ENCODE measurements at regions not wholly inside any gene's neighbourhood (a gene's known extent, or its start where the extent isn't known, plus 50 kb on each side); places are given as distances from the start of the nearest gene placed in this dataset.
A peak's percentile ranks its signal among the peaks of the same experiment; 100 is the strongest.

- no peak for TF ChIP-seq ELF4 (CRISPR knock-in tag; IDR thresholded peaks at IDR 0.05; ENCODE audit: borderline replicate concordance)
- TF ChIP-seq KLF12 (CRISPR knock-in tag; IDR thresholded peaks at IDR 0.05; ENCODE audit: borderline replicate concordance): no peak
- no peak for TF ChIP-seq ETV5 (CRISPR knock-in tag; IDR thresholded peaks at IDR 0.05; ENCODE audit: borderline replicate concordance)
Observed at GRCh38 chr3:61369678-61370077, 118.4 kb upstream of the FHIT start (continued).

DNA sequence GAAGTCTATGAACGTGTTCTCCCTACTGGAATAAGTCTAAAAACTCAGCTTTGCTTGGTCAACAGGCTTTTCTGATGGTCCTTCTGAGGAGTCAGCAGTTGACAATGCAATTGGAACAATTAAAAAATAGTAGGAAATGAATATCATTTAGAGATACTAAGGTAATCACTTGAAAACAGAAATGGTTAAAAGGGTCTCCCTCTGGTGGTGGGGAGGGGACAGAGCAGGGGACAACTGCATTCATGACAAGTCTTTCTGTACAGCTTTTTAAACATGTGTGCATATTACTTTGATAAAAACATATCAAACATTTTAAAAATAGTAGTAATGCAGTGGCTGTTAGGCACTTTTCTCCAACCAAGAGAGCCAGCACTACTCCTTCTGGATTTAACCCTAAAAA, 119.9 kb upstream of the FHIT start:
- Histone ChIP-seq H4K20me1 (ENCODE audit: insufficient read depth, low read length) (no peaks in the 10 kb centered on the region), H3K36me3 (replicated peaks in 1 of 2; ENCODE audit: control insufficient read depth in 1 of 2, insufficient read depth in 2 of 2, low read length in 2 of 2) (no peaks in the 10 kb centered on the region), H3K4me2 (ENCODE audit: low read depth, low read length) (no peak overlapping the region), H2AFZ (ENCODE audit: low read length) (no peak overlapping the region), H3K27ac (ENCODE audit: extremely low read length, insufficient read depth, low read length) (no peak overlapping the region), H3K9me3 (ENCODE audit: low read length) (no peaks in the 10 kb centered on the region), H3K27me3 (ENCODE audit: control insufficient read depth in 1 of 2, insufficient read depth in 2 of 2, low read length in 2 of 2) (no peaks in the 10 kb centered on the region), H3K79me2 (ENCODE audit: insufficient read depth, low read length) (no peaks in the 10 kb centered on the region), H3K4me1 (ENCODE audit: insufficient read depth, low read length) (no peaks in the 10 kb centered on the region), H3K9ac (ENCODE audit: insufficient read depth, low read depth, low read length) (no peak overlapping the region), H3K4me3 (replicated peaks in 1 of 3; ENCODE audit: insufficient read depth in 1 of 3, low read depth in 2 of 3, low read length in 3 of 3) (no peak overlapping the region)
- WGBS (ENCODE audit: low lambda C conversion rate): 0% methylated on average over 1 of the region's 1 CpG
- ATAC-seq (peak; percentile 56; the same call in 2 of the 3 replicates), FAIRE-seq (peak; percentile 12), DNase-seq (ENCODE audit: low spot score) (peak; percentile 10)
- intact Hi-C loops (cut with micrococcal nuclease; ENCODE audit: unreplicated experiment): loop anchor here (1.0 to 5.0 kb wide), 4 partner anchors 72 to 616 kb away; partner anchors contain the start of gene FHIT
- CTCF ChIA-PET (ENCODE audit: low intra/inter-chr PET ratio, low total read pairs): interaction anchor here (1.5 kb wide), 1 partner anchor 616 kb away, joined by 9 read pairs; no protein-coding TSS in a partner anchor
- peak; percentile 35; the same call in 1 of the 2 replicates for TF ChIP-seq RAD21 (CRISPR knock-in tag; IDR thresholded peaks at IDR 0.05)
- peak; percentile 79 for TF ChIP-seq SMC3 (IDR thresholded peaks at IDR 0.05; ENCODE audit: low read length)
- peak; percentile 92 for TF ChIP-seq ZNF652 (CRISPR knock-in tag; IDR thresholded peaks at IDR 0.05; ENCODE audit: borderline replicate concordance, low read depth)
- peak; percentile 73 for TF ChIP-seq STAG1 (CRISPR knock-in tag; IDR thresholded peaks at IDR 0.05)
- TF ChIP-seq ZNF674 (CRISPR knock-in tag; IDR thresholded peaks at IDR 0.05; ENCODE audit: low read depth): no peak
- TF ChIP-seq CTCF (CRISPR knock-in tag; IDR thresholded peaks at IDR 0.05): peak; percentile 61
- POLR2A ChIA-PET: no interaction called here
- no TSS peak for BruUV-seq (replicated peaks)
- in situ Hi-C loops (cut with HindIII; ENCODE audit: extremely low pct_ligation_motif_present, low pct_unique_long_range_greater_than_20kb): loop anchor here (10.0 kb wide), 1 partner anchor 616 kb away; no protein-coding TSS in a partner anchor
